HG02885 (cell line): ENCODE measurements at regions not wholly inside any gene's neighbourhood (a gene's known extent, or its start where the extent isn't known, plus 50 kb on each side); places are given as distances from the start of the nearest gene placed in this dataset.
"Not testable (repeated sequence)": the region's sequence is repeated elsewhere in the genome, so short reads cannot be mapped to it uniquely, and the experiment has no call there.

Experiments
- ATAC-seq: cut with Tn5 transposase; IDR thresholded peaks from one replicate; pipeline ENCODE4 v1.9.1; 2021; ENCODE audit warnings: mild to moderate bottlenecking; ENCODE audit not compliant: unreplicated experiment, poor library complexity

- ATAC-seq, result no peak
Observed at GRCh38 chr13:48804821-48805601, 151.3 kb downstream of the CYSLTR2 start.

- no peak for ATAC-seq
Observed at GRCh38 chr13:48806522-48806921, 152.8 kb downstream of the CYSLTR2 start.

- ATAC-seq, result no peak
Observed at GRCh38 chr13:48808683-48809082, 155.0 kb downstream of the CYSLTR2 start.

GRCh38 chr13:48810013-48810412, 156.3 kb downstream of the CYSLTR2 start:
- ATAC-seq, result no peak

- ATAC-seq, result no peak
Observed at GRCh38 chr13:48813518-48813917, 159.8 kb downstream of the CYSLTR2 start.

GRCh38 chr13:48816700-48817099, 159.0 kb upstream of the FNDC3A start:
- ATAC-seq, result no peak

GRCh38 chr13:48817166-48817802, 158.4 kb upstream of the FNDC3A start:
- ATAC-seq, result no peak

- ATAC-seq, result no peak
Observed at GRCh38 chr13:48818495-48819356, 157.0 kb upstream of the FNDC3A start.

GRCh38 chr13:48819376-48819775, 156.3 kb upstream of the FNDC3A start:
- no peak for ATAC-seq

- ATAC-seq, result no peak
Observed at GRCh38 chr13:48819899-48820298, 155.8 kb upstream of the FNDC3A start.

GRCh38 chr13:48823526-48823925, 152.2 kb upstream of the FNDC3A start:
- not testable (repeated sequence) for ATAC-seq

GRCh38 chr13:48826039-48826438, 149.7 kb upstream of the FNDC3A start:
- no peak for ATAC-seq

GRCh38 chr13:48826922-48827454, 148.7 kb upstream of the FNDC3A start:
- not testable (repeated sequence) for ATAC-seq

GRCh38 chr13:48827709-48828108, 148.0 kb upstream of the FNDC3A start:
- no peak for ATAC-seq

GRCh38 chr13:48828962-48829411, 146.7 kb upstream of the FNDC3A start:
- peak; percentile 46 for ATAC-seq

GRCh38 chr13:48829536-48829935, 146.2 kb upstream of the FNDC3A start:
- peak; percentile 39 for ATAC-seq

GRCh38 chr13:48831248-48831647, 144.5 kb upstream of the FNDC3A start:
- peak; percentile 70 for ATAC-seq

- ATAC-seq, result no peak
Observed at GRCh38 chr13:48833412-48833811, 142.3 kb upstream of the FNDC3A start.

- not testable (repeated sequence) for ATAC-seq
Observed at GRCh38 chr13:48835326-48835725, 140.4 kb upstream of the FNDC3A start.

GRCh38 chr13:48838193-48838973, 137.3 kb upstream of the FNDC3A start:
- ATAC-seq, result no peak
